Skeletal muscle satellite cell (primary cell): ENCODE measurements at regions not wholly inside any gene's neighbourhood (a gene's known extent, or its start where the extent isn't known, plus 50 kb on each side); places are given as distances from the start of the nearest gene placed in this dataset.

ENCODE experiments used
- H3K27me3 ChIP-seq: 2 replicates; pipeline ENCODE4 v1.7.0; 2013; ENCODE audit warnings: low read length; ENCODE audit not compliant: control insufficient read depth, insufficient read depth
- H3K36me3 ChIP-seq: 2 replicates; pipeline ENCODE4 v1.7.0; 2013; ENCODE audit warnings: mild to moderate bottlenecking, control low read depth, low read length; ENCODE audit not compliant: insufficient read depth
- H3K4me1 ChIP-seq: 2 replicates; pipeline ENCODE4 v1.7.0; 2013; ENCODE audit warnings: low read length; ENCODE audit not compliant: control insufficient read depth, insufficient read depth
- H3K4me2 ChIP-seq: 2 replicates; pipeline ENCODE4 v1.7.0; 2013; ENCODE audit warnings: mild to moderate bottlenecking, low read length
- H3K4me3 ChIP-seq: 2 replicates; pipeline ENCODE4 v1.7.0; 2013; ENCODE audit warnings: low read length
- H3K9ac ChIP-seq: 2 replicates; pipeline ENCODE4 v1.7.0; 2013; ENCODE audit warnings: mild to moderate bottlenecking, low read depth, low read length, moderate library complexity
- H3K9me3 ChIP-seq: replicated peaks from 2 replicates; pipeline ENCODE4 v1.7.0; 2013; ENCODE audit warnings: mild to moderate bottlenecking, control low read depth, low read length

GRCh38 chr3:118400886-118401285, 633.8 kb downstream of the IGSF11 start:
- no peak overlapping the region for H3K9ac ChIP-seq
- H3K9me3 ChIP-seq, result peaks cover 4% of the 10 kb centered on the region
- H3K4me1 ChIP-seq, result no peaks in the 10 kb centered on the region
- no peaks in the 10 kb centered on the region for H3K36me3 ChIP-seq
- H3K4me2 ChIP-seq, result no peak overlapping the region
- H3K4me3 ChIP-seq, result no peak overlapping the region
- H3K27me3 ChIP-seq, result no peaks in the 10 kb centered on the region

DNA sequence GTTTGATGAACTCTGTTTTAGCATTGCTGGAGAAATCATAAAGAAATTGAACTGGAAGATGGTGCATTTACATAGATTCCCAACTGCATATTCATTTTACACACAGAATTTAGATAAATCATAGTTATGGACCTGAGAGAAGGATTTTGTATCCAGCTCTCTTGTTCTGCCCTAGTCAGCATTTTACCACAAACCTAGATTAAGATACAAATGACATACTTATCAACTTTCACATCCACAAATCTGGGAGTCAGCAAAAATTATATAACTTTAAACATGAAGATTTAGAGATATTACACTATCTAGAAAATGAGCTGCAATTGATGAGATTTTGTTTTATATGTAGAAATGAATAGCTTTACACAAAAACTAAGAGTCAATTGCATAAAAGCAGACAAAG, 632.8 kb downstream of the IGSF11 start:
- Histone ChIP-seq H3K4me2 (no peak overlapping the region), H3K27me3 (no peaks in the 10 kb centered on the region), H3K36me3 (no peaks in the 10 kb centered on the region), H3K4me1 (no peaks in the 10 kb centered on the region), H3K9ac (no peak overlapping the region), H3K4me3 (no peak overlapping the region), H3K9me3 (peaks cover 4% of the 10 kb centered on the region)

GRCh38 chr3:118402971-118403370, 631.7 kb downstream of the IGSF11 start:
- Histone ChIP-seq H3K36me3 (no peaks in the 10 kb centered on the region), H3K9me3 (peaks cover 4% of the 10 kb centered on the region), H3K4me2 (no peak overlapping the region), H3K4me3 (no peak overlapping the region), H3K4me1 (no peaks in the 10 kb centered on the region), H3K27me3 (no peaks in the 10 kb centered on the region), H3K9ac (no peak overlapping the region)

DNA sequence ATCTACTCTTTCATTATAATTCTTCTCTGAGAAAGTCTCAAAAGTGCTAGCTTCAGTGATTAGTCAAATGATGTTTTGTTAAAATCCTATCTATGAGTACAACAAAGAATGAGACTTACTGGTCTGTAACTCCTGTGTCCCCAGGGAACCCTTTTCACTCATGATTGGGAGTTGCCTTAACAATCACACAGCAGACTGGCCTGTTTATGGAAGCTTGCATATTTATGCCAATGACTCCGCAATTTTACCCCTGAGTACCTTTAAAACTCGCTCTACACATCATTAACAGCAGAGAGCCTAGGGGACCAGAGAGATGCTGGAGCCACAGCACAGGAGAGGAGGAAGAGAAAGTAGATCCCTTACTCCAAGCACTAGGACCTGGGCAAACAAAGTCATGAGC, 628.1 kb downstream of the IGSF11 start:
- Histone ChIP-seq H3K9me3 (no peaks in the 10 kb centered on the region), H3K4me3 (no peak overlapping the region), H3K27me3 (no peaks in the 10 kb centered on the region), H3K4me1 (no peaks in the 10 kb centered on the region), H3K4me2 (no peak overlapping the region), H3K36me3 (no peaks in the 10 kb centered on the region), H3K9ac (no peak overlapping the region)

- Histone ChIP-seq H3K9me3 (no peaks in the 10 kb centered on the region), H3K4me1 (no peaks in the 10 kb centered on the region), H3K36me3 (no peaks in the 10 kb centered on the region), H3K27me3 (no peaks in the 10 kb centered on the region), H3K9ac (no peak overlapping the region), H3K4me3 (no peak overlapping the region), H3K4me2 (no peak overlapping the region)
These were observed 626.2 kb downstream of the IGSF11 start for GRCh38 chr3:118408431-118408830.

GRCh38 chr3:118412503-118412902, 622.1 kb downstream of the IGSF11 start:
- no peak overlapping the region for H3K4me2 ChIP-seq
- H3K4me3 ChIP-seq, result no peak overlapping the region
- H3K9ac ChIP-seq, result no peak overlapping the region
- H3K4me1 ChIP-seq, result no peaks in the 10 kb centered on the region
- no peaks in the 10 kb centered on the region for H3K27me3 ChIP-seq
- no peaks in the 10 kb centered on the region for H3K9me3 ChIP-seq
- H3K36me3 ChIP-seq, result no peaks in the 10 kb centered on the region

DNA sequence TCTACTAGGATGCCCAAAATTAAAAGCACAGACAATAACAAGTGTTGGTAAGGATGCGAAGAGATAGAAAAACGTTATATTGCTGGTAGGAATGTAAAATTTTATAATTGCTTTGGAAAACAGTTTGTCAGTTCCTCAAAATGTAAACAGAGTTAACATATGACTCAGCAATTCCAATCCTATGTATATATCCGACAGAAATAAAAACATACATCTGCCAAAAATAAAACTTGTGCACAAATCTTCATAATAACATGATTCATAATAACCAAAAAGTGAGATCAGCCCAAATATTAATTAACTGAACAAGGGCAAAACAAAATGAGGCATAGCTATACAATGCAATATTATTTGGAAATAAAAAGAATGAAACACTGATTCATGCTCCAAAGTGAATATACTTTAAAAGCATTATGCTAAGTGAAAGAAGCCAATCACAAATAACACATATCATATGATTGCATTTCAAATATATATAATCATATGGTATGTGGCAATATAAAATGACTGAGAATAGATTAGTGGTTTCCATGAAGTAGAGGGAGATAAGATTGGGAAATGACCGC, 609.3 kb downstream of the IGSF11 start:
- Histone ChIP-seq H3K36me3 (no peaks in the 10 kb centered on the region), H3K4me2 (no peak overlapping the region), H3K9me3 (no peaks in the 10 kb centered on the region), H3K9ac (no peak overlapping the region), H3K27me3 (no peaks in the 10 kb centered on the region), H3K4me1 (no peaks in the 10 kb centered on the region), H3K4me3 (no peak overlapping the region)

GRCh38 chr3:118433825-118434224, 600.8 kb downstream of the IGSF11 start:
- no peaks in the 10 kb centered on the region for H3K4me1 ChIP-seq
- no peaks in the 10 kb centered on the region for H3K36me3 ChIP-seq
- H3K4me3 ChIP-seq, result no peak overlapping the region
- no peaks in the 10 kb centered on the region for H3K27me3 ChIP-seq
- no peak overlapping the region for H3K4me2 ChIP-seq
- no peak overlapping the region for H3K9ac ChIP-seq
- H3K9me3 ChIP-seq, result no peaks in the 10 kb centered on the region

DNA sequence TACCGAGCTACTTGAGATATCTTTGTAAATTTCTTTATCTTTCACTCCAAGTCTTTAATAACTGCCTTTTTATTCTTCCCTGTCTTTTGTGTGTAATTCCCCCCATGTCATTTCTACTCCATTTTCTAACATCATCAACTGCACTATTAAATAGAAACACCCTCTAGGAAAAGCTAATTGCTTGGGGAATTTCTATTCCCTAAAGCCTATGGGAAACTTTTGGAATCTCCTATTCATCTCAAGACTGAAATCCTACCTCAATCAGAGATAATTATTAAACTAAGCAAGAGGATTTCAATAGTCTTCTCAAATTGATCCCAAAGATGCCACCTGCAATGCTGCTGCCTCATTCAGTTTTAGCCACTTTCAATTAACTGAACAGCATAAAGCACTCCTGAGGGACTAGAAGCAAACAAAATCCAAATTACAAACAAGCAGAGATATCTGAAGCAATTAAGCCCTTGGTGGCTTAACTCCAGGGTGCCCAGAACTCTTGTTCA, 598.7 kb downstream of the IGSF11 start:
- no peak overlapping the region for H3K4me3 ChIP-seq
- H3K36me3 ChIP-seq, result no peaks in the 10 kb centered on the region
- H3K9me3 ChIP-seq, result no peaks in the 10 kb centered on the region
- no peak overlapping the region for H3K9ac ChIP-seq
- no peaks in the 10 kb centered on the region for H3K27me3 ChIP-seq
- no peaks in the 10 kb centered on the region for H3K4me1 ChIP-seq
- no peak overlapping the region for H3K4me2 ChIP-seq

DNA sequence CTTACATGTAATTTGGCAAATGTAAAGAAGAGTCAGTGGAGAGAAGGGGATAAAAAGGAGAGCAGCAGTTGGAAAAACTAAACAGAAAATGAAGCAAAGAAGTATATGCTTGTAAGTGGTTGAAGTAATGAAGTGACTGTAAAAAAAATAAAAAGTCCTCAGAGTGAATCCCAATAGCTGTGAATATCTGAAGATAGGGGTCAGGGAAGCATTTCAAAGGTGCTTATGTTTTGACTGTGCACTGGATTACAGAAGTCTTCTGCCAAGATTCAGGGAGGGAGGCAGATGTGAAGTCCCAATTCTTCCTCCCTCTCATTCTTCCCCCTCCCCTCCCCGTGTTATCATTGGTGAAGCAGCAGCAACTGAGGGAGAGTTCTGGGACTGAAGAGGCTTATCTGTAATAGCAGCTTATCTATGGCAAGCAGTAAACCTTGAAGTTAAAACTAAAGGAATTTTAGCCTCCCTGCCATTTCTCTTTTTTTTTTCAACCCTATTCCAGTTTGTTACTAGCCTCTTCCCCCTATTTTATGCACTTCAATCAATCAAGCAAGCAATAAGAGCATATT, 597.9 kb downstream of the IGSF11 start:
- H3K9ac ChIP-seq, result no peak overlapping the region
- H3K4me2 ChIP-seq, result no peak overlapping the region

GRCh38 chr3:118445036-118445435, 589.6 kb downstream of the IGSF11 start:
- H3K4me3 ChIP-seq, result no peak overlapping the region
- H3K36me3 ChIP-seq, result no peaks in the 10 kb centered on the region
- H3K9ac ChIP-seq, result no peak overlapping the region
- H3K9me3 ChIP-seq, result no peaks in the 10 kb centered on the region
- H3K4me1 ChIP-seq, result no peaks in the 10 kb centered on the region
- H3K27me3 ChIP-seq, result no peaks in the 10 kb centered on the region
- no peak overlapping the region for H3K4me2 ChIP-seq

More for the DNA sequence above, 597.9 kb downstream of the IGSF11 start:
- Histone ChIP-seq H3K36me3 (no peaks in the 10 kb centered on the region), H3K4me1 (no peaks in the 10 kb centered on the region), H3K9me3 (no peaks in the 10 kb centered on the region), H3K4me3 (no peak overlapping the region), H3K27me3 (no peaks in the 10 kb centered on the region)

GRCh38 chr3:118447339-118447738, 587.3 kb downstream of the IGSF11 start:
- H3K4me1 ChIP-seq, result no peaks in the 10 kb centered on the region
- H3K27me3 ChIP-seq, result no peaks in the 10 kb centered on the region
- H3K9me3 ChIP-seq, result no peaks in the 10 kb centered on the region
- no peak overlapping the region for H3K4me2 ChIP-seq
- H3K4me3 ChIP-seq, result no peak overlapping the region
- H3K36me3 ChIP-seq, result no peaks in the 10 kb centered on the region
- H3K9ac ChIP-seq, result no peak overlapping the region
